ENCODE measurements at regions not wholly inside any gene's neighbourhood (a gene's known extent, or its start where the extent isn't known, plus 50 kb on each side); places are given as distances from the start of the nearest gene placed in this dataset.

GRCh38 chr12:89258240-89258969 is 93.9 kb downstream of the DUSP6 start:
- DNase-seq = no peak
- H3K4me1 ChIP-seq (ENCODE audit: control insufficient read depth in 1 of 2, insufficient read depth in 2 of 2, low read depth in 1 of 2, low read length in 1 of 2) = peaks cover 4 to 8% of the 10 kb centered on the region in 2 experiments; a peak in 3 of 4 replicates
- ChIA-PET CTCF (interaction anchor here (1.3 kb wide), 1 partner anchor 11 kb away, joined by 4 read pairs; no protein-coding TSS in a partner anchor), POLR2A (interaction anchor here (1.2 to 1.3 kb wide), 2 partner anchors 88 to 94 kb away, joined by 3 to 4 read pairs; partner anchors contain the start of gene DUSP6)
- no peaks in the 10 kb centered on the region for H3F3A ChIP-seq (replicated peaks; ENCODE audit: insufficient read depth)
- no peaks in the 10 kb centered on the region for H3K79me2 ChIP-seq (ENCODE audit: insufficient read depth)
- no peaks in the 10 kb centered on the region for H3K9me2 ChIP-seq
- WGBS (ENCODE audit: low lambda C conversion rate) = 80% methylated on average over 5 of the region's 5 CpGs
- H4K20me1 ChIP-seq (ENCODE audit: insufficient read depth) = no peaks in the 10 kb centered on the region
- H3K9ac ChIP-seq = no peak overlapping the region
- peak overlapping the region in 1 of 2 experiments; percentile 64; a peak in 1 of 4 replicates for H3K27ac ChIP-seq (ENCODE audit: low read depth in 2 of 2, low read length in 1 of 2)
- no peaks in the 10 kb centered on the region for H3K27me3 ChIP-seq (ENCODE audit: insufficient read depth)
- H3K4me3 ChIP-seq (ENCODE audit: low read depth in 2 of 2, low read length in 1 of 2) = no peak overlapping the region
- no peak overlapping the region for H3K4me2 ChIP-seq
- H3K9me3 ChIP-seq = no peaks in the 10 kb centered on the region
- no peaks in the 10 kb centered on the region for H3K36me3 ChIP-seq (replicated peaks in 1 of 2; ENCODE audit: control insufficient read depth in 1 of 2, insufficient read depth in 2 of 2, low read length in 1 of 2)
- H2AFZ ChIP-seq (ENCODE audit: low read depth) = no peak overlapping the region
- no peak for TF ChIP-seq TAF1 (IDR thresholded peaks at IDR 0.05; ENCODE audit: borderline replicate concordance, low read depth, low read length)
- no peak for TF ChIP-seq POLR2AphosphoS5 (IDR thresholded peaks at IDR 0.05; ENCODE audit: low read depth, low read length)
- TF ChIP-seq GABPA (IDR thresholded peaks at IDR 0.05; ENCODE audit: low read depth) = no peak
- TF ChIP-seq, protein P1, sequence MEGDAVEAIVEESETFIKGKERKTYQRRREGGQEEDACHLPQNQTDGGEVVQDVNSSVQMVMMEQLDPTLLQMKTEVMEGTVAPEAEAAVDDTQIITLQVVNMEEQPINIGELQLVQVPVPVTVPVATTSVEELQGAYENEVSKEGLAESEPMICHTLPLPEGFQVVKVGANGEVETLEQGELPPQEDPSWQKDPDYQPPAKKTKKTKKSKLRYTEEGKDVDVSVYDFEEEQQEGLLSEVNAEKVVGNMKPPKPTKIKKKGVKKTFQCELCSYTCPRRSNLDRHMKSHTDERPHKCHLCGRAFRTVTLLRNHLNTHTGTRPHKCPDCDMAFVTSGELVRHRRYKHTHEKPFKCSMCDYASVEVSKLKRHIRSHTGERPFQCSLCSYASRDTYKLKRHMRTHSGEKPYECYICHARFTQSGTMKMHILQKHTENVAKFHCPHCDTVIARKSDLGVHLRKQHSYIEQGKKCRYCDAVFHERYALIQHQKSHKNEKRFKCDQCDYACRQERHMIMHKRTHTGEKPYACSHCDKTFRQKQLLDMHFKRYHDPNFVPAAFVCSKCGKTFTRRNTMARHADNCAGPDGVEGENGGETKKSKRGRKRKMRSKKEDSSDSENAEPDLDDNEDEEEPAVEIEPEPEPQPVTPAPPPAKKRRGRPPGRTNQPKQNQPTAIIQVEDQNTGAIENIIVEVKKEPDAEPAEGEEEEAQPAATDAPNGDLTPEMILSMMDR (IDR thresholded peaks at IDR 0.05) = no peak
- TF ChIP-seq ZBTB33 (IDR thresholded peaks at IDR 0.05; ENCODE audit: borderline replicate concordance, low read depth) = no peak
- TF ChIP-seq MXI1 (IDR thresholded peaks at IDR 0.05; ENCODE audit: low read depth, low read length) = no peak
- no peak for TF ChIP-seq EZH2phosphoT487 (IDR thresholded peaks at IDR 0.05; ENCODE audit: borderline replicate concordance, low read depth)
- TF ChIP-seq SIN3A (IDR thresholded peaks at IDR 0.05; ENCODE audit: borderline replicate concordance, low read depth, low read length) = no peak
- no peak for TF ChIP-seq RAD21 (IDR thresholded peaks at IDR 0.05; ENCODE audit: low read length)
- TF ChIP-seq FOSL2 (IDR thresholded peaks at IDR 0.05; ENCODE audit: borderline replicate concordance, low read depth) = no peak
- no peak for TF ChIP-seq FOXJ3 (CRISPR knock-in tag; IDR thresholded peaks at IDR 0.05)
- TF ChIP-seq PBX3 (IDR thresholded peaks at IDR 0.05) = no peak
- TF ChIP-seq TCF12 (IDR thresholded peaks at IDR 0.05) = no peak
- no peak for TF ChIP-seq EP300 (IDR thresholded peaks at IDR 0.05; ENCODE audit: borderline replicate concordance in 1 of 2, low read depth in 1 of 2, low read length in 1 of 2)
- TF ChIP-seq TEAD4 (IDR thresholded peaks at IDR 0.05; ENCODE audit: borderline replicate concordance, insufficient read depth) = no peak
